ENCODE measurements at regions not wholly inside any gene's neighbourhood (a gene's known extent, or its start where the extent isn't known, plus 50 kb on each side); places are given as distances from the start of the nearest gene placed in this dataset.

- H3K4me3 ChIP-seq (ENCODE audit: low read length), result no peak overlapping the region
- no peak for DNase-seq (ENCODE audit: low read depth)
- no peak for TF ChIP-seq CTCF (conservative IDR thresholded peaks at IDR 0.05; ENCODE audit: low read depth, low read length)
Observed at GRCh38 chr6:165962366-165962765, 205.3 kb downstream of the TBXT start.

- peak; percentile 38 for DNase-seq (ENCODE audit: low read depth)
- no peak for TF ChIP-seq CTCF (conservative IDR thresholded peaks at IDR 0.05; ENCODE audit: low read depth, low read length)
- no peak overlapping the region for H3K4me3 ChIP-seq (ENCODE audit: low read length)
Observed at GRCh38 chr6:165961233-165961632, 206.4 kb downstream of the TBXT start.

- DNase-seq (ENCODE audit: low read depth), result no peak
Observed at GRCh38 chr6:165960695-165961094, 207.0 kb downstream of the TBXT start.

GRCh38 chr6:165959627-165960026 is 208.0 kb downstream of the TBXT start:
- DNase-seq (ENCODE audit: low read depth), result no peak
- H3K4me3 ChIP-seq (ENCODE audit: low read length), result no peak overlapping the region
- no peak for TF ChIP-seq CTCF (conservative IDR thresholded peaks at IDR 0.05; ENCODE audit: low read depth, low read length)

More at GRCh38 chr6:165960695-165961094, 207.0 kb downstream of the TBXT start:
- no peak overlapping the region for H3K4me3 ChIP-seq (ENCODE audit: low read length)
- no peak for TF ChIP-seq CTCF (conservative IDR thresholded peaks at IDR 0.05; ENCODE audit: low read depth, low read length)

- no peak for TF ChIP-seq CTCF (conservative IDR thresholded peaks at IDR 0.05; ENCODE audit: low read depth, low read length)
- DNase-seq (ENCODE audit: low read depth), result no peak
- no peak overlapping the region for H3K4me3 ChIP-seq (ENCODE audit: low read length)
Observed at GRCh38 chr6:165956874-165957273, 210.8 kb downstream of the TBXT start.

- DNase-seq (ENCODE audit: low read depth), result no peak
- H3K4me3 ChIP-seq (ENCODE audit: low read length), result no peak overlapping the region
- TF ChIP-seq CTCF (conservative IDR thresholded peaks at IDR 0.05; ENCODE audit: low read depth, low read length), result no peak
Observed at GRCh38 chr6:165952514-165952913, 215.1 kb downstream of the TBXT start.

- no peak for DNase-seq (ENCODE audit: low read depth)
- no peak for TF ChIP-seq CTCF (conservative IDR thresholded peaks at IDR 0.05; ENCODE audit: low read depth, low read length)
- no peak overlapping the region for H3K4me3 ChIP-seq (ENCODE audit: low read length)
Observed at GRCh38 chr6:165950316-165950715, 217.3 kb downstream of the TBXT start.

Measured in retinal pigment epithelial cell (primary cell).